Prostate gland (tissue), 2 donors: ENCODE measurements at regions not wholly inside any gene's neighbourhood (a gene's known extent, or its start where the extent isn't known, plus 50 kb on each side); places are given as distances from the start of the nearest gene placed in this dataset.

Experiments used
- DNase-seq: peaks from one replicate; pipeline ENCODE4 v3.0.0-alpha.2; 2019; ENCODE audit warnings: low spot score
- H3K27ac ChIP-seq, 2 donors: fragments of 200-600 bp; sonication (generic); 2 replicates each; pipeline ENCODE4 v1.5.1; 2017 to 2019
- H3K27me3 ChIP-seq: fragments of 200-600 bp; sonication (generic); replicated peaks from 2 replicates; pipeline ENCODE4 v1.5.1; 2019; ENCODE audit not compliant: insufficient read depth
- H3K36me3 ChIP-seq, 2 donors: fragments of 200-600 bp; sonication (generic); 1 replicate in 1 of 2; 2 replicates in 1 of 2; pipeline versions ENCODE4 v1.5.1 to v1.8.1; 2017 to 2019
- H3K4me1 ChIP-seq: fragments of 200-600 bp; sonication (generic); replicated peaks from 2 replicates; pipeline ENCODE4 v1.5.1; 2019
- H3K4me3 ChIP-seq, 2 donors: fragments of 200-600 bp; sonication (generic); 2 replicates each; pipeline ENCODE4 v1.5.1; 2017 to 2019
- H3K9me3 ChIP-seq: fragments of 200-600 bp; sonication (generic); 2 replicates; pipeline ENCODE4 v1.5.1; 2017
- CTCF ChIP-seq, 4 experiments: fragments of 200-600 bp in 2 of 4; fragments of 450-650 bp in 2 of 4; sonication (generic) in 2 of 4; IDR thresholded peaks; 1 replicate in 3 of 4; 2 replicates in 1 of 4; pipeline ENCODE4 v1.5.1; 2016 to 2019; ENCODE audit warnings: antibody characterized with exemption in 4 of 4, mild to moderate bottlenecking in 2 of 4, moderate library complexity in 2 of 4
- POLR2A ChIP-seq: fragments of 450-650 bp; IDR thresholded peaks from one replicate; pipeline ENCODE4 v1.6.1; 2016; ENCODE audit warnings: antibody characterized with exemption, mild to moderate bottlenecking
- POLR2AphosphoS5 ChIP-seq: sonication (generic); formaldehyde crosslinking; IDR thresholded peaks from one replicate; pipeline ENCODE4 v1.6.1; 2017; ENCODE audit warnings: antibody characterized with exemption
- WGBS: methylation state at CpG from one replicate; pipeline ENCODE4 v1.1.5; 2018; 5-methylcytosine and 5-hydroxymethylcytosine counted together
- intact Hi-C: fragments of 100-400 bp; cut with DNase I; formaldehyde crosslinking; loops from one replicate; pipeline ENCODE4 v1.14.2; 2022

- Histone ChIP-seq H3K4me3 (no peak overlapping the region), H3K36me3 (no peaks in the 10 kb centered on the region), H3K27ac (no peak overlapping the region), H3K4me1 (no peaks in the 10 kb centered on the region), H3K9me3 (no peaks in the 10 kb centered on the region), H3K27me3 (no peaks in the 10 kb centered on the region)
- intact Hi-C loops = no loop called here
- TF ChIP-seq POLR2A (no peak), POLR2AphosphoS5 (no peak), CTCF (IDR thresholded peaks at IDR 0.05) (no peak)
- no peak for DNase-seq
- 67% methylated on average over 4 of the region's 4 CpGs for WGBS
Observed at GRCh38 chr3:18252578-18252977, 172.6 kb downstream of the SATB1 start.

- no peak overlapping the region for H3K4me3 ChIP-seq
Observed at GRCh38 chr3:18250991-18251390, 174.1 kb downstream of the SATB1 start.

GRCh38 chr3:18249126-18249525 lies 176.0 kb downstream of the SATB1 start:
- no peaks in the 10 kb centered on the region for H3K27me3 ChIP-seq
- WGBS = 87% methylated on average over 3 of the region's 3 CpGs
- intact Hi-C loops = no loop called here
- H3K27ac ChIP-seq = no peak overlapping the region
- no peak overlapping the region for H3K4me3 ChIP-seq
- no peak for DNase-seq
- no peaks in the 10 kb centered on the region for H3K4me1 ChIP-seq
- no peaks in the 10 kb centered on the region for H3K9me3 ChIP-seq
- H3K36me3 ChIP-seq = no peaks in the 10 kb centered on the region
- TF ChIP-seq POLR2A = no peak
- TF ChIP-seq POLR2AphosphoS5 = no peak
- TF ChIP-seq CTCF (IDR thresholded peaks at IDR 0.05) = no peak

More at GRCh38 chr3:18250991-18251390, 174.1 kb downstream of the SATB1 start:
- no peak overlapping the region for H3K27ac ChIP-seq
- H3K9me3 ChIP-seq = no peaks in the 10 kb centered on the region
- intact Hi-C loops = no loop called here
- H3K36me3 ChIP-seq = no peaks in the 10 kb centered on the region
- DNase-seq = no peak
- no peaks in the 10 kb centered on the region for H3K4me1 ChIP-seq
- no peak for TF ChIP-seq POLR2AphosphoS5
- TF ChIP-seq POLR2A = no peak
- WGBS = 51% methylated on average over 2 of the region's 2 CpGs
- H3K27me3 ChIP-seq = no peaks in the 10 kb centered on the region

GRCh38 chr3:18247776-18248310 lies 177.3 kb downstream of the SATB1 start:
- DNase-seq = no peak
- no peak overlapping the region for H3K4me3 ChIP-seq
- no peaks in the 10 kb centered on the region for H3K27me3 ChIP-seq
- no peaks in the 10 kb centered on the region for H3K4me1 ChIP-seq
- intact Hi-C loops = no loop called here
- no peaks in the 10 kb centered on the region for H3K9me3 ChIP-seq
- TF ChIP-seq POLR2A (no peak), CTCF (IDR thresholded peaks at IDR 0.05) (no peak), POLR2AphosphoS5 (no peak)
- no peaks in the 10 kb centered on the region for H3K36me3 ChIP-seq
- H3K27ac ChIP-seq = no peak overlapping the region
- 34% methylated on average over 2 of the region's 2 CpGs for WGBS

GRCh38 chr3:18247139-18247695 lies 177.9 kb downstream of the SATB1 start:
- H3K27me3 ChIP-seq = no peaks in the 10 kb centered on the region
- no peaks in the 10 kb centered on the region for H3K36me3 ChIP-seq
- no peak overlapping the region for H3K4me3 ChIP-seq
- intact Hi-C loops = no loop called here
- no peaks in the 10 kb centered on the region for H3K9me3 ChIP-seq
- DNase-seq = no peak
- H3K27ac ChIP-seq = no peak overlapping the region
- no peak for TF ChIP-seq POLR2A
- no peak for TF ChIP-seq POLR2AphosphoS5
- no peak for TF ChIP-seq CTCF (IDR thresholded peaks at IDR 0.05)
- no peaks in the 10 kb centered on the region for H3K4me1 ChIP-seq
